GM21367 (cell line): ENCODE measurements at regions not wholly inside any gene's neighbourhood (a gene's known extent, or its start where the extent isn't known, plus 50 kb on each side); places are given as distances from the start of the nearest gene placed in this dataset.

Experiments
- ATAC-seq: cut with Tn5 transposase; IDR thresholded peaks from one replicate; pipeline ENCODE4 v1.9.1; 2021; ENCODE audit not compliant: unreplicated experiment

DNA sequence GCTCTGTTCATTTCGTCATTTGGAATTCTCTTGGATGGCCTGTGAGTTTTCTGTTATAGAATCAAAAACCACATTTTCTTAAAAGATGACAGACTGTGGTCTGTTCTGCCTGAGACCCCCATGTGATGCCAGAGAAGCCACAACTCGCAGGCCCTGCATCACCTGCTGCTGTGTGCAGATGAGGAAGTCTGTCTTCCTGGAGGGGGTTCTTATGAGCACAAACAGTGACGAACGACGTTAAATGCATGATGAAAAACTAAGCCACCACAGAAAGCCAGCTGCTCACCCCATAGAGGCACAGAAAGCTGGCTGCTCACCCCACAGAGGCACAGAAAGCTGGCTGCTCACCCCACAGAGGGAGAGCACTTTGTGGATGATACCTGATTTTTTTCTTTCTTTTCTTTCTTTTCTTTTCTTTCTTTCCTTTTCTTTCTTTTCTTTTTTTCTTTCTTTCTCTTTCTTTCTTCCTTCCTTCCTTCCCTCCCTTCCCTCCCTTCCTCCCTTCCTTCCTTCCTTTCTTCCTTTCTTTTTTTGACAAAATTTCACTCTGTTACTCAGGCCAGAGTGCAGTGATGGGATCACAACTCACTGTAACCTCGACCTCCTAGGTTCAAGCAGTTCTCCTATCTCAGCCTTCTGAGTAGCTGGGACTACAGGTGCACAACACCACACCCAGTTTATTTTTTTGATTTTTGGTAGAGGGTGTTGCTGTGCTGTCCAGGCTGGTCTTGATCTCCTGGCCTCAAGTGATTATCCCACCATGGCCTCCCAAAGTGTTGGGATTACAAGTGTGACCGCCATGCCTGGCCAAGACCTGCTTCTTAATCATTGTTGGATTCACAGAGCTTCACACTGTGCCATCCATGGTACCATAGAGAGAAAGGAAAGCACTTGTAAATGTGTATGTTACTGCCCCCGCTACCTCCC, 1191.4 kb downstream of the UQCRFS1 start:
- no peak for ATAC-seq

DNA sequence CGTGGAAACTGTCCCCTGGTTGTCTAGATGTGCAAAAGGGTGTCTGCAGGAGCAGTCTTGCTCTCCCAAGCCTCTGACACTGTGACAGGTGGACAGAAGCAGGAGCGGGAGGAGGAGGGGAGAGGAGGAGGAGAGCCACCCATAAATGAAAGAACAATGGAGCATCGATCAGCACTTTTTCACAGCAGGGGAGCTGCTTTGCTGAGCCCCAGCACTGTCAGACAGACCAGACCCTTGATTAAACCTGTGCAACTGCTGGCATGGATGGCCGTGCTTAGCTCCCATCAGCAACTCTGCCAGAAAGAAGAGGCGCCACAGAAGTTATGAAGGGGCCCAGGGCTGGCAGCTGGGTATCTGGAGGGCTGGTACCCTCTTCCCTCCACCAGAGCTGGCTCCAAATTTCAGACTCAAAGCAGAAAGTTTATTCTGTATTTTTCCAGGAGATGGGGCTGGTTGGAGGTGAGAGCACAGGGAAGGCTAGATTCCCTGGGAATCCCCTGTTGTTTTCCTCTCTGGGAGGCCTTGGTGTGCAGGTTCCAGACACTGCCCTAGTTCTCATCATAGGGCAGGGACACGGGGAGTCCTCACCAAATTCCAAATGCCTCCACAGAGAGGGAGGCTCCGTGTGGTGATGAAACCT, 1192.2 kb downstream of the UQCRFS1 start:
- no peak for ATAC-seq

DNA sequence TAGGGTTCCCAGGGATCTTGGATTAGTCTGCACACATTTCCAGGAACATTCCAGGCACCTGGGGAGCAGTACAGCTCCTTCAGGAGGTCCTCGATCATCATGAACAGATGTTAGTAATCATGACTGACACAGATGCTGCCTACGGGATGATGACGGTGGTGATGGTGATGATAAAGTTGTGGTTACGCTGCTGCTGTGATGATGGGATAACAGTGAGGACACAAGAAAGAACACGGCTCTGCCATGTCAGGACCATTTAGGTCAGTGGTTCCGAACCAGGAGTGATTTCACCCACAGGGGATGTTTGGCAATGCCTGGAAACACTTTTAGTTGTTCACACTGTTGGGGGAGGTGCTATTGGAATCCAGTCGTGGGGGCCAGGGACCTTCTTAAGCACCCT, 1193.0 kb downstream of the UQCRFS1 start:
- no peak for ATAC-seq

DNA sequence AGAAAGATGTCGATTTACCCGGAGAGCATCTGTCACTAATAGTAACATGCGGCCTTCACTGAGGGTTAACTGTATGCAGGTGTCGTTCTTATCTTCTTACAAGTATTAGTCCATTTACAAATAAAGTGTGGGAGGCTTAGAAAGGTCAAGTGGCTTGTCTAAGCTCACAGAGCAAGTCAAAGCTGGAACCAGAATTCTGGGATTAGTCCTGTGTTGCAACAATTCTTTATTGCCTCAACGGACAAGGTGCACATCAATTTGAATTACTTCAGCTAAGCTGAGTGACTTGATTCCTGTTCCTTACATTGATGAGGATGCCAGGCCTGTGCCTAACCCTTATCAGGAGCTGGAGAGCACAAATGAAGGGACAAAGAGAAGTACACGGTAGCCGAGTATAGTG, 1193.6 kb downstream of the UQCRFS1 start:
- ATAC-seq, result no peak

DNA sequence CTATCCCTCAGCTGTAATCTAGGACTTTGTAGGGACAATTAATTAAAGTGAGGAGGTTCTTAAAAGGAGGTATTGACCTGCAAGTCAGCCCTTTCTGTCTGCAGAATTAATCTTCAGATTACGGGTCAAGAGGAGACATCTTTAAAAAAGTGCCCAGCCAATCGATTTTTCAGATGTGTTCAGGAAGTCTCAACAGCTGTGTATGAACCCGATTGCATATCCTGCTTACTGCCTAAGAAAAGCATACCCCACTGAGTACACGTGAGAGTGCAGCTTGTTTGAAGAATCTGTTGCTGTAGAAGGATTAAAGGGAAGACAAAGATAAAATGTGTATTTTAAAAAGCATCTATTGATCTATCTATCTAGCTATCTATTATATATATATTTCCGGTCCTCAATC, 1194.5 kb downstream of the UQCRFS1 start:
- ATAC-seq, result no peak

DNA sequence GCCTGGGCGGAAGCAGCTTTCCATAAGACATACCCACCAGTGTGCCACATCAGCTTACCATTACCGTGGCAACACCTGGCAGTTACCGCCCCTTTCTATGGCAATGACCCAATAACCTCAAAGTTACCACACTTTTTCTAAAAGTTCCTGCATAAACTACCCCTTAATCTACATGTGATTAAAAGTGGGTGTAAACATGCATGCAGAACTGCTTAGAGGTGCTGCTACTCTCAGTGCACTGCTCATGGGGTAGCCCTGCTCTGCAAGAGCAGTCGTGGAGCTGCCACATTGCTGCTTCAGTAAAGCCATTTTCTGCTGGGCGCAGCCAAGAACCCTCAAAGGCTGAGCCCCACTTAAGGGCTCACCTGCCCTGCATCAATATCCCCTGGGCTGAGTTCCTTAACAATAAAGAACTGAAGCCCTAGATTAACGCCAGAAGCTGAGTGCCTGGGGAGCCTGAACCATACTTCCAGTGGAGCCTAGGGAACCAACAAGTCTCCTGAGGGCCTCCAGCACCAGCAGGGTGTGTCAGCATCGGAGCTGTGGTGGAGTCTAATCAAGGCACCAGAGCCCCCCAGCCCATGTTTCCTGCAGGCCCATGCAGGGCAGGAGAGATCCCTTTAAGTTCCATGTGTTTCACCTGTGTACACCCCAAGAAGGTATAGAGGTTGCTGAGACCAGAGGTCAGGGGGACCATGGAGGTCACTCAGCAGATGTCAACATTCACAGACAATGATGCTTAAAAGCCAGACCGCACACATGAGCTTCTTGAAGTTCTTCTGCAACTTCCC, 1198.1 kb downstream of the UQCRFS1 start:
- no peak for ATAC-seq

DNA sequence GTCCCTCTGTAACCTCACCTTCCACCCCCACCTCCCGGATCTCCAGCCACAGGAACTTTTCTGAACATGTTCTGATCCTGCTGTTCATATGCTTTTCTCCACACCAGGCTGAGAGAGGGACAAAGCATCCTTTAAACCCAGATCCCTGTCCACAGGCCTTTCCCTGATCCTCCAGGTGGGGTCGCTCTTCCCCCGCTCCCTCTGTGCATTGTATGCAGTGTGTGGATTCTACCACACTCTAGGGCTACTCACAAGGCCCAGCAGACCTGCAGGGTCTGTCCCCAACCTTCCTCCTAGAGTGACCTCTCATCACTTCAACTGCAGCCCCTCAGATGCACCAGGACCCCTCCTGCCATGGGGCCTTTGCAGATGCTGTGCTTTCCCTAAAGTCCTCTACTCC, 1200.6 kb downstream of the UQCRFS1 start:
- ATAC-seq, result no peak

DNA sequence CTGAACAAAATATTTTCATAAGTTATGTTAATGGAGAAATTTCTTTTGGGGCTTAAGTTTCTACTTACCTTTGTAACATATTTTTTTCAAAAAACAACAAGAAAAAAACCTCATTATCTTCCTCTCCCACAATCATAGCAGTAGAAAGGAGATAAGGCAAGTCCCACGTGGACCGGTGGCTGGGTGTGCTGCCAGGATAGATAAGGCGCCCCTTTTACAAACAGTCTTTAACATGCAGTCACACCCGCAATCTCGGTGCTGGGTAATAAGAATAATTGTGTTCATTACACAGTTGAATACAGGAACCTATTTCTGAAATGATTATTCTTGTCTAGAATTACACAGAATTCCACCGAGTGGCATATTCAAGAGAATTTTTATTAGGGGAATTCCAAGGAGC, 1202.3 kb downstream of the UQCRFS1 start:
- no peak for ATAC-seq

DNA sequence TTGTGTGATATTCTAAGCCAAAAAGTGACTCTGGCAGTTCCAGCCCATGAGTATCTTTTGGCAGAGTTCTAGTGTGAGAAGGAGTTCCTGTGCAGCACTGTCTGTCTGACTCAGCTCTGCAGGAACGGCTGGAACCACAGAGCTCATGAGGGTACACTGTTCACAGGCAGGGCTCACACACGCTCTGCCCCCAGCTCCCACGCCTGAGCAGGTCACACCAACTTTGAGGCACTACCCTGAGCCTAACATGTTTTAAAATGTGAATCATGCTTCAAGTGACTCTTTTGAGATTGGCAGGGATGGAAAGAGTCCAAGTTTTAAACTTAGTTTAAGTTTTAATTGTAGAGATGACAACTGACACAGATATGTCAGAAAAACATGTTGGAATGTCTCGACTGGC, 1203.3 kb downstream of the UQCRFS1 start:
- ATAC-seq, result no peak

DNA sequence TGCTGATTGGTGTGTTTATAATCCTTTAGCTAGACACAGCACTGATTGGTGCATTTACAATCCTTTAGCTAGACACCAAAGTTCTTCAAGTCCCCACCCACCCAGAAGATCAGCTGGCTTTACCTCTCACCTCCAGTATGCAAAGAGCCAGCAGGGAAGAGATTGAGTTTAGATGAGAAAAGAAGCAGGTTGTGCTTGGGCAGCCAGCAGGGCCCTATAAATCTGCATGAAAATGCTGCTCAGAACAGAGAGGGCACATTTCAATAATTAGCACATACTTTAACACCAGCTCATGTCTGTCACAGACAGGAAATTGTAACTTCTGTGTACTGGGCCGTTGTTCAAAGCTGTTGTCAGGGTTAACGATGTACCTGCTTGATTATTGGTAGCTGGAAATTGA, 1204.3 kb downstream of the UQCRFS1 start:
- ATAC-seq, result no peak

DNA sequence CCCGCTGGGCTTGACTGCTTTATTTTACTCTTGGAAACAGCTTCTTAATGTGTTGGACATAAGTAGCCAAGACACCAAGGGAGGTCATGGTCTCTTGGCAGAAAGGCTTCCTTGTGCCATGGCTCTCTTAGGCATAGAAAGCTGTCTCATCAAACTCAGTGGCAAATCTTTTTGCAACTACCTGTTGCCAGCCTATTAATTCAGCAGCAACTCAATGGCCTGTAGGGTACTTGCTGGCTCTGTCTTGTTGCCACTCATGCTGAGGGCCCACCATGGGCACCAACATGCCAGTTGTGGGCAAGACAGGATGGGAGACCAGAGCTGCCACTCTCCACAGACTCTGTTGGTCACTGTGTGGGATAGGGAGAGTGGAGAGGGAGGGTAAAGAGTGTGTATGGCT, 1209.4 kb downstream of the UQCRFS1 start:
- no peak for ATAC-seq

DNA sequence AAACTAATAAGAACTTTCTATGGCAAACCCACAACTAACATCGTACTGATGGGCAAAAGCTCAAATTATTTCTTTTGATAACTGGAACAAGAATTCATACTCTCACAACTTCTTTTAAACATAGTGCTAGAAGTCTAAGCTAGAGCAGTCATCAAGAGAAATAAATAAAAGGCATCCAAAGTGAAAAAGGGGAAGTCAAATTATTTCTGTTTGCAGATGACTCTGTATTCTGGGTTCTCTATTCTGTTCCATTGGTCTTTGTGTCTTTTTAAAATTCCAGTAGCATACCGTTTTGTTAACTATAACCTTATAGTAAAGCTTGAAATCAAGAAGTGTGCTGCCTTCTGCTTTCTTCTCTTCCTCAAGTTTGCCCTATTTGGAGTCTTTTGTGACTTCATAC, 1215.9 kb downstream of the UQCRFS1 start:
- ATAC-seq, result no peak

DNA sequence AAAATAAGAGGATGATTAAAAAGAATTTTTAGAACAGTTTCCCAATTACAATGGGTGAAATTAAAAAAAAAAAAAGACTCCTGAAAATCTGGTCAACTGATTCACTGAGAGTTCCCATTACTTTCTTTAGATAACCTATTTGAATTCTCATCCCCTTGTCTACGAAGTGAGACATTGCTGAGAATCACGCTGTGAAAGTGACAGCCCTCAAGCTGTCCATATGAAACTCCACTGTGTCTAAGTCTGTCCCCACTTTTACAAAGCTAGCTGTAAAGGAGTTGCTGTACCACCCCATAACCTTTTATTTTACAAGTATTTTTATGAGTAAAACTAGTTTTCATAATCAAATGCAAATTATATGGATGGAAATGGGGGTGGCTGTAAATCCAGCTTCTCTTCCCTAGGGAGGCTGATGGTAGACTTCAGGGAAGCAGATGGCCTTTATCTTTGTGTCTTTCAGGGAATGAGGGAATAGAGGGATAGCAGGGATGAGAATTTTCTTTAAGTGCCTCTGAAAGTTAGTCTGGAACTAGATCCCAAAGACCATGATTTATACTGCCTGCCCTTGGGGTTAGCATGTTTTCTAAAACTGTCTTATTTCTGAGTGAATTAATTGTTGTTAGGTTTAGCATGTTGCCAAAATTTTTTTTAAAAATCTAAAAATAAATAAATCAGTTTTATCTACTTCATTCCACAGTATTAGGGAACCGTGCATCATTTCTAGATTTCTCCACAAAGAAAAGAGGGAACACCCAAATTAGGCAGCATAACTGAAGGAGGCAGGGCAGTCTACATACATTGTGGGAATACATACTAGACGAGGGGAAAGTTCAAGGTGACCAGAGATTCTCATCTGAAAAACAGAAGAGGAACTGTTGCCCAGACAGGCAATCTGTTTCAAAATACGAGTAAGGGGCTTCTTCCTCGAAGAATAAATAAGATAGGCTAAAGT, 1219.1 kb downstream of the UQCRFS1 start:
- ATAC-seq, result no peak

DNA sequence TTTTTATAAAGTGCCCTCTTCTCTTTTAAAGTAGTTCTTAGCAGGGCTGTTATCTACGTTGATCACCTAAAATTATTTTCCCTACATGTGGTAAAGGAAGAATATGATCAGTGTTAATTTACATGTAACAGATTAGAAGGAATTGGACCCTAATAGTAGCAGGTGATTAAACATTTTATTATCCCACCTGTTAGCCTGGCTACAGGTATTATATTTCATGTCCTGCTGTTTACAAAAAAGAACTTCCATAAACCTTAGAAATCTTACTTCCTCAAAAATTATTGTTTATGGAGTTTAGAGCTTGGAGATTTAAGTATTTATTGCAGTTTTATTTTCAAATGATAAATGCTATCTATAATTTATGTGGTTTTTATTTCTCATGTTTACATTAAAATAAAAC, 1226.7 kb downstream of the UQCRFS1 start:
- no peak for ATAC-seq

DNA sequence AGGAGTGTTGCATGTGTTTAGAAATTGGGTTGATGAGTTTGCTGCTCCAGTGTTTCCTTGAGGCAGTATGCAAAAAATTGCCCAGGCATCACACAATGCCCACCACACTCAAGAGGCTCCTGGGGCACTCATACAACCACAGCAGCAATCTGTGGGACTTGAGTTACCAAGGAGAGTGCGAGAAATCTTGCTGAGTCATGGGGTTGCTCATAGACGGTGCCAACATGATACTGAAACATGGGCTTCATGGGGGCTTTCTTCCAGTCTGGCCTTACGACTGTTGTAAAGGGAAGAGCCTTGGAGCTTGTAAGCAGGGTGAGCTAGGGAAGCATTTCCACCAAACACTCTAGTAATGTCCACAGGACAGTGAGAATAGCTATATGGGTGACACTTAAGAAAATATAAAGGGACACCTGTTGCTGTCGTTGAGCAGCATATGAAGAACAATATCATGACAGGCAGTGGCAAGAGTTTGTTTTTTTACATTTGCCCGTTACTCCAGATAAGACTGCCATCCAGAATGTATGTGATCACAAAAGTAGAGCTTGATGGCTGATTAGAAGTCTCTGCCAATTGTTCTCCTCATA, 1237.4 kb downstream of the UQCRFS1 start:
- no peak for ATAC-seq

DNA sequence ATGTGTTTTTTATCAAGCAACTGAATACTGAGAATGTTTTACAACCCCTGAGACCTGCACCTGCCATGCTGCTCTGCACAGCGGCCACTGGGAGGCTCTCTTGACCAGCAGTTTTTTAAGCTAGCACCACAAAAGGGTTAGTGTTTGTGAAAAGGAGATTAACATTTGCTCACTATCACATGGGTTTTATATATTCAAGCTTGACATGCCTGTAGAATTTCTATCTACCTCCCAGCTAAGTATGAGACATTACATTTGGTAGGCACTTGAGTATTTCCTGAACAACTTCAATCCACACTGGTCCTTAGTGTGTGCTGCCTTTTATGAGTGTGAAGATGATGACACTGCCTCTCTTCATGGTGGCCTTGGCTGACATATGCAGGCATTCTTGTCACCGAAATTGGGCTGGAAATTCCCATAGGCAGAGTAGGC, 1238.9 kb downstream of the UQCRFS1 start:
- ATAC-seq, result no peak

DNA sequence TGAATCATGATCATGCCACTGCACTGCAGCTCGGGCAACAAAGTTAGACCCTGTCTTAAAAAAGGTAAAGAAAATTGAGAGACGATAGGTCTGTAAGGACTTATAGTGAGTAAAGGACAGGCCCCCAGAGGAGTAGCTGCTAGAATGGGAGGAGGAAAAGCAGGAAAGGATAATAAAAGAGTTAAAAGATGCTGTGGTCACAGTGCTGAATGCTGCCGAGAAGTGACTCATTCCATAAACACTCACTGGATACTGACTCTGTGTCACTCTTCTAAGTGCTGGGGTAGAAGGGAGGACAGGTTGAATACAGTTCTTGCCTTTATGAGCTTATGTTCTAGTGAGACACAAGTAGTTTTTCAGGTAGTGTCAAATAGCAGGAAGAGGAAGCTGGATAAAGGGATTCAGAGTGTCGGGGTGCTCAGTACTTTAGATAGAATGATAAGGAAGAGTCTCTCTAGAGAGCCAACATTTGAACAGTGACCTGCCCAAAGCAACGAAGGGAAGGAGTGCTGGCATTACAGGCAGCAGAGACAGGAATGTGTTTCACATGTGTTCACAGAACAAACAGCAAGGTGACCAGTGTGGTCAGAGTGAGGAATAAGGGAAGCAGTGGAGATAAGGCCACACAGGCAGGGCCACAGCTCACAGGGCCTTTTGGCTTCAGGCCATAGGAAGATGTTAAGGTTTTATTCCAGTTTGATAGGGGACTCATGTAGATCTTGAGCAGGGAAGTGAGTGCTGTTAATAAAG, 1240.5 kb downstream of the UQCRFS1 start:
- ATAC-seq, result no peak

DNA sequence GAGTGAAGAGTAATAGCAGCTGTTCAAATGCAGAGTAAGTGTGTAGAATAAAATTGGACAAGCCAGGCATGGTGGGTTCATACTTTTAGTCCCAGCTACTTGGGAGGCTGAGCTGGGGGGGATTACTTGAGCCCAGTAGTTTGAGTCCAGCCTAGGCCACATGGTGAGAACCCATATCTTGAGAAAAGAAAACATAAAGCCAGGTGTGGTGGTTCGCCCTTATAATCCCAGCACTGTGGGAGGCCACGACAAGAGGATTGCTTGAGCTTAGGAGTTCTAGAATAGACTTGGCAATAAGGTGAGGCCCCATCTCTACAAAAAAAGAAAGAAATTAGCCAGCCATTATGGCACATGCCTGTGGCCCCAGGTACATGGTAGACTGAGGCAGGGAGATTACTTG, 1241.1 kb downstream of the UQCRFS1 start:
- ATAC-seq, result no peak

DNA sequence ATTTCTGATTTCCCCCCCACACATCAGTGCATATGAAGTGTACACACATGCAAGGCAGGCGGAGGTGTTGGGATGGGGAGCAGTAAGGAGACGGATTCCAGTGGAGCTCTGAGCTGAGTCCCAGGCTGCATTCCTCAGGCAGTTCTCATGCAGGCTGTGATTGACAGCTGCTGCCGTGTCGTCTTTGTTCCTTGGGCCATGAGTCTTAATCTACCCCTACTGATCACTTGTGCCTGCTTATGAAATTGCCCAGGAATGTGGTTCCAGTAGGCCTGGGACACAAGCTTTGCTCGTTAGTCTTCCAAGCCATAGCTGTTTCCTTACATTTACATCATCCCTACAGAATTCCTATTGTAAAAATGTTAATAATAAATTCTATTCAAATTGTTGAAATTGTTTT, 1241.9 kb downstream of the UQCRFS1 start:
- no peak for ATAC-seq
